ENCODE measurements at regions not wholly inside any gene's neighbourhood (a gene's known extent, or its start where the extent isn't known, plus 50 kb on each side); places are given as distances from the start of the nearest gene placed in this dataset.

- H3K27me3 Mint-ChIP-seq (ENCODE audit: low read depth, unreplicated experiment), result no peaks in the 10 kb centered on the region
- H3K36me3 Mint-ChIP-seq (ENCODE audit: low read depth, unreplicated experiment), result no peaks in the 10 kb centered on the region
- Histone ChIP-seq H3K4me2 (ENCODE audit: low read length) (no peak overlapping the region), H3K4me1 (ENCODE audit: insufficient read depth, low read length) (no peaks in the 10 kb centered on the region), H2AFZ (ENCODE audit: low read depth, low read length) (no peak overlapping the region), H3K9me3 (ENCODE audit: insufficient read depth, low read depth, low read length) (peaks cover 4% of the 10 kb centered on the region), H4K20me1 (ENCODE audit: insufficient read depth, low read length) (no peaks in the 10 kb centered on the region), H3K9ac (ENCODE audit: low read length) (no peak overlapping the region), H3K27ac (ENCODE audit: low read depth, low read length) (no peak overlapping the region), H3K27me3 (ENCODE audit: insufficient read depth, low read length) (no peaks in the 10 kb centered on the region), H3K4me3 (ENCODE audit: insufficient read depth, low read depth, low read length) (no peak overlapping the region), H3K79me2 (ENCODE audit: insufficient read depth, low read length) (no peaks in the 10 kb centered on the region), H3K36me3 (ENCODE audit: insufficient read depth, low read length) (no peaks in the 10 kb centered on the region)
- TF ChIP-seq CTCF (IDR thresholded peaks at IDR 0.05; ENCODE audit: insufficient read depth, low read depth, low read length) (no peak), EZH2 (IDR thresholded peaks at IDR 0.05; ENCODE audit: insufficient read depth, low read length) (no peak)
- FAIRE-seq (no peak), DNase-seq (ENCODE audit: low read depth) (no peak)
- no peaks in the 10 kb centered on the region for H3K4me1 Mint-ChIP-seq (ENCODE audit: low read depth, unreplicated experiment)
- no peak overlapping the region for H3K27ac Mint-ChIP-seq (ENCODE audit: unreplicated experiment)
- no peaks in the 10 kb centered on the region for H3K9me3 Mint-ChIP-seq (ENCODE audit: unreplicated experiment)
- no peak overlapping the region for H3K4me3 Mint-ChIP-seq (ENCODE audit: unreplicated experiment)
These were observed 2162.0 kb downstream of the MRPL39 start for GRCh38 chr21:23445307-23445706.

GRCh38 chr21:23438081-23438480, 2169.2 kb downstream of the MRPL39 start:
- Mint-ChIP-seq H3K36me3 (ENCODE audit: low read depth, unreplicated experiment) (no peaks in the 10 kb centered on the region), H3K9me3 (ENCODE audit: unreplicated experiment) (no peaks in the 10 kb centered on the region), H3K4me3 (ENCODE audit: unreplicated experiment) (no peak overlapping the region), H3K27ac (ENCODE audit: unreplicated experiment) (no peak overlapping the region), H3K27me3 (ENCODE audit: low read depth, unreplicated experiment) (no peaks in the 10 kb centered on the region), H3K4me1 (ENCODE audit: low read depth, unreplicated experiment) (no peaks in the 10 kb centered on the region)
- TF ChIP-seq EZH2 (IDR thresholded peaks at IDR 0.05; ENCODE audit: insufficient read depth, low read length), result no peak
- TF ChIP-seq CTCF (IDR thresholded peaks at IDR 0.05; ENCODE audit: insufficient read depth, low read depth, low read length), result no peak
- H3K9me3 ChIP-seq (ENCODE audit: insufficient read depth, low read depth, low read length), result no peaks in the 10 kb centered on the region
- H2AFZ ChIP-seq (ENCODE audit: low read depth, low read length), result no peak overlapping the region
- H3K4me1 ChIP-seq (ENCODE audit: insufficient read depth, low read length), result no peaks in the 10 kb centered on the region
- FAIRE-seq (no peak), DNase-seq (ENCODE audit: low read depth) (no peak)
- H3K4me3 ChIP-seq (ENCODE audit: insufficient read depth, low read depth, low read length), result no peak overlapping the region
- H4K20me1 ChIP-seq (ENCODE audit: insufficient read depth, low read length), result no peaks in the 10 kb centered on the region
- H3K79me2 ChIP-seq (ENCODE audit: insufficient read depth, low read length), result no peaks in the 10 kb centered on the region
- H3K36me3 ChIP-seq (ENCODE audit: insufficient read depth, low read length), result no peaks in the 10 kb centered on the region
- H3K27me3 ChIP-seq (ENCODE audit: insufficient read depth, low read length), result no peaks in the 10 kb centered on the region
- no peak overlapping the region for H3K4me2 ChIP-seq (ENCODE audit: low read length)
- H3K27ac ChIP-seq (ENCODE audit: low read depth, low read length), result no peak overlapping the region
- H3K9ac ChIP-seq (ENCODE audit: low read length), result no peak overlapping the region

- Histone ChIP-seq H3K36me3 (ENCODE audit: insufficient read depth, low read length) (no peaks in the 10 kb centered on the region), H3K27ac (ENCODE audit: low read depth, low read length) (no peak overlapping the region), H3K4me1 (ENCODE audit: insufficient read depth, low read length) (no peaks in the 10 kb centered on the region), H4K20me1 (ENCODE audit: insufficient read depth, low read length) (no peaks in the 10 kb centered on the region), H3K4me3 (ENCODE audit: insufficient read depth, low read depth, low read length) (no peak overlapping the region), H3K27me3 (ENCODE audit: insufficient read depth, low read length) (no peaks in the 10 kb centered on the region), H3K9ac (ENCODE audit: low read length) (no peak overlapping the region), H3K9me3 (ENCODE audit: insufficient read depth, low read depth, low read length) (no peaks in the 10 kb centered on the region), H3K79me2 (ENCODE audit: insufficient read depth, low read length) (no peaks in the 10 kb centered on the region), H3K4me2 (ENCODE audit: low read length) (no peak overlapping the region), H2AFZ (ENCODE audit: low read depth, low read length) (no peak overlapping the region)
- FAIRE-seq (no peak), DNase-seq (ENCODE audit: low read depth) (no peak)
- Mint-ChIP-seq H3K36me3 (ENCODE audit: low read depth, unreplicated experiment) (no peaks in the 10 kb centered on the region), H3K27ac (ENCODE audit: unreplicated experiment) (no peak overlapping the region), H3K27me3 (ENCODE audit: low read depth, unreplicated experiment) (no peaks in the 10 kb centered on the region), H3K9me3 (ENCODE audit: unreplicated experiment) (no peaks in the 10 kb centered on the region), H3K4me1 (ENCODE audit: low read depth, unreplicated experiment) (no peaks in the 10 kb centered on the region), H3K4me3 (ENCODE audit: unreplicated experiment) (no peak overlapping the region)
- TF ChIP-seq CTCF (IDR thresholded peaks at IDR 0.05; ENCODE audit: insufficient read depth, low read depth, low read length) (no peak), EZH2 (IDR thresholded peaks at IDR 0.05; ENCODE audit: insufficient read depth, low read length) (no peak)
These were observed 2204.3 kb downstream of the MRPL39 start for GRCh38 chr21:23402929-23403520.

Data from astrocyte (in vitro differentiated cells and primary cell).